ENCODE measurements at regions not wholly inside any gene's neighbourhood (a gene's known extent, or its start where the extent isn't known, plus 50 kb on each side); places are given as distances from the start of the nearest gene placed in this dataset.

DNA sequence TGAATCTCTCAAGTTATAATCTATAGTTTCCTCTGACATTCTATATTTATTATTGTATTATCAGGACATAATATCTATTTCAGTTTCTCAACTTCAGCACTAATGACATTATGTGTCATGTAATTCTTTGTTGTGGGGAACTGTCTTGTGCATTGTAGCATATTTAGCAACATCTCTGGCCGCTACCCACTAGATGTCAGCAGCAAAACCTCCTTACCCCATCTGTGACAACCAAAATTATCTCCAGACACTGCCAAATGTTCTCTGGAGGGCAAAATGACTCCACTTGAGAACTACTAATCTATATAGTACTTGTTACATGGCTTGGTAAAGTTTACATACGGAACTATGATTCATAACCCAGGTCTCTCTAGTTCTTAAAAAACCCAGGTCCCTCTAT lies 110.2 kb downstream of the RASSF9 start (continued):
- TF ChIP-seq, protein P1, sequence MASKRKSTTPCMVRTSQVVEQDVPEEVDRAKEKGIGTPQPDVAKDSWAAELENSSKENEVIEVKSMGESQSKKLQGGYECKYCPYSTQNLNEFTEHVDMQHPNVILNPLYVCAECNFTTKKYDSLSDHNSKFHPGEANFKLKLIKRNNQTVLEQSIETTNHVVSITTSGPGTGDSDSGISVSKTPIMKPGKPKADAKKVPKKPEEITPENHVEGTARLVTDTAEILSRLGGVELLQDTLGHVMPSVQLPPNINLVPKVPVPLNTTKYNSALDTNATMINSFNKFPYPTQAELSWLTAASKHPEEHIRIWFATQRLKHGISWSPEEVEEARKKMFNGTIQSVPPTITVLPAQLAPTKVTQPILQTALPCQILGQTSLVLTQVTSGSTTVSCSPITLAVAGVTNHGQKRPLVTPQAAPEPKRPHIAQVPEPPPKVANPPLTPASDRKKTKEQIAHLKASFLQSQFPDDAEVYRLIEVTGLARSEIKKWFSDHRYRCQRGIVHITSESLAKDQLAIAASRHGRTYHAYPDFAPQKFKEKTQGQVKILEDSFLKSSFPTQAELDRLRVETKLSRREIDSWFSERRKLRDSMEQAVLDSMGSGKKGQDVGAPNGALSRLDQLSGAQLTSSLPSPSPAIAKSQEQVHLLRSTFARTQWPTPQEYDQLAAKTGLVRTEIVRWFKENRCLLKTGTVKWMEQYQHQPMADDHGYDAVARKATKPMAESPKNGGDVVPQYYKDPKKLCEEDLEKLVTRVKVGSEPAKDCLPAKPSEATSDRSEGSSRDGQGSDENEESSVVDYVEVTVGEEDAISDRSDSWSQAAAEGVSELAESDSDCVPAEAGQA (IDR thresholded peaks at IDR 0.05; ENCODE audit: low read depth), result no peak
- TF ChIP-seq, protein P1 (CRISPR knock-in tag; IDR thresholded peaks at IDR 0.05; ENCODE audit: borderline replicate concordance), result no peak
- TF ChIP-seq, protein P2, sequence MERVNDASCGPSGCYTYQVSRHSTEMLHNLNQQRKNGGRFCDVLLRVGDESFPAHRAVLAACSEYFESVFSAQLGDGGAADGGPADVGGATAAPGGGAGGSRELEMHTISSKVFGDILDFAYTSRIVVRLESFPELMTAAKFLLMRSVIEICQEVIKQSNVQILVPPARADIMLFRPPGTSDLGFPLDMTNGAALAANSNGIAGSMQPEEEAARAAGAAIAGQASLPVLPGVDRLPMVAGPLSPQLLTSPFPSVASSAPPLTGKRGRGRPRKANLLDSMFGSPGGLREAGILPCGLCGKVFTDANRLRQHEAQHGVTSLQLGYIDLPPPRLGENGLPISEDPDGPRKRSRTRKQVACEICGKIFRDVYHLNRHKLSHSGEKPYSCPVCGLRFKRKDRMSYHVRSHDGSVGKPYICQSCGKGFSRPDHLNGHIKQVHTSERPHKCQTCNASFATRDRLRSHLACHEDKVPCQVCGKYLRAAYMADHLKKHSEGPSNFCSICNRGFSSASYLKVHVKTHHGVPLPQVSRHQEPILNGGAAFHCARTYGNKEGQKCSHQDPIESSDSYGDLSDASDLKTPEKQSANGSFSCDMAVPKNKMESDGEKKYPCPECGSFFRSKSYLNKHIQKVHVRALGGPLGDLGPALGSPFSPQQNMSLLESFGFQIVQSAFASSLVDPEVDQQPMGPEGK (CRISPR knock-in tag; IDR thresholded peaks at IDR 0.05), result no peak
- TF ChIP-seq ZNF234 (CRISPR knock-in tag; conservative IDR thresholded peaks at IDR 0.05) (no peak), ZBTB34 (CRISPR knock-in tag; IDR thresholded peaks at IDR 0.05) (no peak), DZIP1 (CRISPR knock-in tag; IDR thresholded peaks at IDR 0.05) (no peak), ZNF552 (CRISPR knock-in tag; IDR thresholded peaks at IDR 0.05; ENCODE audit: borderline replicate concordance) (no peak), YEATS2 (CRISPR knock-in tag; IDR thresholded peaks at IDR 0.05; ENCODE audit: borderline replicate concordance) (no peak)
- TF ChIP-seq, protein P3, sequence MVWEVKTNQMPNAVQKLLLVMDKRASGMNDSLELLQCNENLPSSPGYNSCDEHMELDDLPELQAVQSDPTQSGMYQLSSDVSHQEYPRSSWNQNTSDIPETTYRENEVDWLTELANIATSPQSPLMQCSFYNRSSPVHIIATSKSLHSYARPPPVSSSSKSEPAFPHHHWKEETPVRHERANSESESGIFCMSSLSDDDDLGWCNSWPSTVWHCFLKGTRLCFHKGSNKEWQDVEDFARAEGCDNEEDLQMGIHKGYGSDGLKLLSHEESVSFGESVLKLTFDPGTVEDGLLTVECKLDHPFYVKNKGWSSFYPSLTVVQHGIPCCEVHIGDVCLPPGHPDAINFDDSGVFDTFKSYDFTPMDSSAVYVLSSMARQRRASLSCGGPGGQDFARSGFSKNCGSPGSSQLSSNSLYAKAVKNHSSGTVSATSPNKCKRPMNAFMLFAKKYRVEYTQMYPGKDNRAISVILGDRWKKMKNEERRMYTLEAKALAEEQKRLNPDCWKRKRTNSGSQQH (CRISPR knock-in tag; IDR thresholded peaks at IDR 0.05; ENCODE audit: low read depth), result no peak
- TF ChIP-seq, protein P4, sequence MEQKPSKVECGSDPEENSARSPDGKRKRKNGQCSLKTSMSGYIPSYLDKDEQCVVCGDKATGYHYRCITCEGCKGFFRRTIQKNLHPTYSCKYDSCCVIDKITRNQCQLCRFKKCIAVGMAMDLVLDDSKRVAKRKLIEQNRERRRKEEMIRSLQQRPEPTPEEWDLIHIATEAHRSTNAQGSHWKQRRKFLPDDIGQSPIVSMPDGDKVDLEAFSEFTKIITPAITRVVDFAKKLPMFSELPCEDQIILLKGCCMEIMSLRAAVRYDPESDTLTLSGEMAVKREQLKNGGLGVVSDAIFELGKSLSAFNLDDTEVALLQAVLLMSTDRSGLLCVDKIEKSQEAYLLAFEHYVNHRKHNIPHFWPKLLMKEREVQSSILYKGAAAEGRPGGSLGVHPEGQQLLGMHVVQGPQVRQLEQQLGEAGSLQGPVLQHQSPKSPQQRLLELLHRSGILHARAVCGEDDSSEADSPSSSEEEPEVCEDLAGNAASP (CRISPR knock-in tag; IDR thresholded peaks at IDR 0.05; ENCODE audit: borderline replicate concordance), result no peak

Data from HepG2 (cell line).